Endothelial cell (in vitro differentiated cells): ENCODE measurements at regions not wholly inside any gene's neighbourhood (a gene's known extent, or its start where the extent isn't known, plus 50 kb on each side); places are given as distances from the start of the nearest gene placed in this dataset.

Source experiments
- DNase-seq: peaks from one replicate; pipeline ENCODE4 v3.0.0; 2021; ENCODE audit warnings: low spot score
- H3K27ac Mint-ChIP-seq: one replicate; pipeline ENCODE4 v1.8.0; 2021; ENCODE audit warnings: mixed read lengths, inconsistent platforms; ENCODE audit not compliant: unreplicated experiment
- H3K27me3 Mint-ChIP-seq: one replicate; pipeline ENCODE4 v1.8.0; 2021; ENCODE audit warnings: mild to moderate bottlenecking, moderate library complexity, mixed read lengths, inconsistent platforms; ENCODE audit not compliant: unreplicated experiment
- H3K36me3 Mint-ChIP-seq: one replicate; pipeline ENCODE4 v1.8.0; 2021; ENCODE audit warnings: mild to moderate bottlenecking, low read depth, mixed read lengths, inconsistent platforms; ENCODE audit not compliant: unreplicated experiment
- H3K4me1 Mint-ChIP-seq: one replicate; pipeline ENCODE4 v1.8.0; 2021; ENCODE audit warnings: mild to moderate bottlenecking, mixed read lengths, inconsistent platforms; ENCODE audit not compliant: unreplicated experiment
- H3K4me3 Mint-ChIP-seq: one replicate; pipeline ENCODE4 v1.8.0; 2021; ENCODE audit warnings: mild to moderate bottlenecking, mixed read lengths, inconsistent platforms; ENCODE audit not compliant: unreplicated experiment
- H3K9me3 Mint-ChIP-seq: one replicate; pipeline ENCODE4 v1.8.0; 2021; ENCODE audit warnings: mixed read lengths, inconsistent platforms; ENCODE audit not compliant: unreplicated experiment
- TF ChIP-seq, protein P1 (sequence below): fragments of 200-600 bp; sonication (generic); IDR thresholded peaks from one replicate; pipeline ENCODE4 v1.5.0; 2021; ENCODE audit warnings: antibody characterized with exemption; ENCODE audit not compliant: unreplicated experiment

DNA sequence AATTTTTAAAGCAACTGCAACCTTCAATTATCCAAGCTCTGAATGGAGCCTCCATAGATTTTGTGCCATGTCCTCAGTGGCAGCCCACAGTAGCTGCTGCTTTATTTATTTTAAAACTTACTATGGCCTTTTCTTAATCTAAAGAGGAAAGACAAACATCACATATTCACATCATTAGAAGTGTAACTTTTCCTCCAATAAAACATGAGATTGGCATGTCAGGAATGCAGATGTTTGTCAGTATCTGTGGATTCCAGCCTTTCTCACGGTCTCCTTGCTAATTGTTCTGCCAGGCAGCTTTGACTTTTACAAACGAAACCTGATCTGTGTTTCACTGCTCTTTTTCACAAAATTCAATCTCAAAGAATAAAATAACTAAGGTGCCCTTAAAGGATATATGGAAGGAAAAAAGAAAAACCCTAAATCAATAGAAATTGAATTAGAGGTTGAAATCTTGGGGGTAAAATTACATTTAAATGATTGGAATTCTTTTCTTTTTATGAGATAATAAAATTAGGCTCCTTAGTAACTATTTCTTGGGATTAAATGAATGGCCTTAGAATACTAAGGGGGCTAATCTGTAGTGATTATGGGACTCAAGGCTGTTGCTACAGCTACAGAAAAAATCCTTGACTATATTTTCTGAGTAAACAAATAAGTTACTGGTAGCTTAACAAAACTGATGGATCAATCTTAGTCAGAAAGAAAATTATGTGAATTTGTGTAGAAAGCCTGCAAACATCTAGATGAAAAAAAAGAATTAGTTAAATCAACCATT lies 151.3 kb downstream of the RTL9 start:
- Mint-ChIP-seq H3K36me3 (no peaks in the 10 kb centered on the region), H3K4me3 (no peak overlapping the region), H3K27ac (no peak overlapping the region), H3K4me1 (no peaks in the 10 kb centered on the region), H3K27me3 (peaks cover 3% of the 10 kb centered on the region), H3K9me3 (no peaks in the 10 kb centered on the region)
- TF ChIP-seq, protein P1, sequence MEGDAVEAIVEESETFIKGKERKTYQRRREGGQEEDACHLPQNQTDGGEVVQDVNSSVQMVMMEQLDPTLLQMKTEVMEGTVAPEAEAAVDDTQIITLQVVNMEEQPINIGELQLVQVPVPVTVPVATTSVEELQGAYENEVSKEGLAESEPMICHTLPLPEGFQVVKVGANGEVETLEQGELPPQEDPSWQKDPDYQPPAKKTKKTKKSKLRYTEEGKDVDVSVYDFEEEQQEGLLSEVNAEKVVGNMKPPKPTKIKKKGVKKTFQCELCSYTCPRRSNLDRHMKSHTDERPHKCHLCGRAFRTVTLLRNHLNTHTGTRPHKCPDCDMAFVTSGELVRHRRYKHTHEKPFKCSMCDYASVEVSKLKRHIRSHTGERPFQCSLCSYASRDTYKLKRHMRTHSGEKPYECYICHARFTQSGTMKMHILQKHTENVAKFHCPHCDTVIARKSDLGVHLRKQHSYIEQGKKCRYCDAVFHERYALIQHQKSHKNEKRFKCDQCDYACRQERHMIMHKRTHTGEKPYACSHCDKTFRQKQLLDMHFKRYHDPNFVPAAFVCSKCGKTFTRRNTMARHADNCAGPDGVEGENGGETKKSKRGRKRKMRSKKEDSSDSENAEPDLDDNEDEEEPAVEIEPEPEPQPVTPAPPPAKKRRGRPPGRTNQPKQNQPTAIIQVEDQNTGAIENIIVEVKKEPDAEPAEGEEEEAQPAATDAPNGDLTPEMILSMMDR, result no peak
- no peak for DNase-seq

DNA sequence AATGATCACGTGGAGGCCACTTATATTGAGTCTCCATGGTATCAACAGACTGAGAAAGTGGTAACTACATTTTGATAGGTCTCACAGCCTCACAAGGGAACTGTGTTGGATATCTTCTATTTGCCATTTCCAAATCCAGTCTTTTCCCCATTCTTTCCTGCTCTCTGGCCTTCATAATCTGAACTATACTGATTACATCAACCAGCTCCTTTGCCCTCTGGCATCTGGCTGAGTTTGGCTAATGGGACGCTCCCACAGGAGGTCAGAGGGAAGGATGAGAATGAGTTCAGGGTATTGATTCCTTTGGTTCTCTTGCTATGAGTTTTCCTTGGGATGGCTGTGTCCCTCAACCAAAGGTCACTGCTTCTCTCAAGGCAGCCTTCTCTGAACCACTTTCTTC lies 152.6 kb downstream of the RTL9 start:
- no peaks in the 10 kb centered on the region for H3K36me3 Mint-ChIP-seq
- no peak overlapping the region for H3K4me3 Mint-ChIP-seq
- no peaks in the 10 kb centered on the region for H3K9me3 Mint-ChIP-seq
- H3K27me3 Mint-ChIP-seq, result peaks cover 3% of the 10 kb centered on the region
- H3K4me1 Mint-ChIP-seq, result no peaks in the 10 kb centered on the region
- DNase-seq, result no peak
- TF ChIP-seq, protein P1, result no peak
- H3K27ac Mint-ChIP-seq, result no peak overlapping the region

GRCh38 chrX:110512341-110512740 lies 153.7 kb downstream of the RTL9 start:
- Mint-ChIP-seq H3K27ac (no peak overlapping the region), H3K27me3 (peaks cover 3% of the 10 kb centered on the region), H3K36me3 (no peaks in the 10 kb centered on the region), H3K4me1 (no peaks in the 10 kb centered on the region), H3K9me3 (no peaks in the 10 kb centered on the region), H3K4me3 (no peak overlapping the region)
- DNase-seq, result no peak
- TF ChIP-seq, protein P1, result no peak

DNA sequence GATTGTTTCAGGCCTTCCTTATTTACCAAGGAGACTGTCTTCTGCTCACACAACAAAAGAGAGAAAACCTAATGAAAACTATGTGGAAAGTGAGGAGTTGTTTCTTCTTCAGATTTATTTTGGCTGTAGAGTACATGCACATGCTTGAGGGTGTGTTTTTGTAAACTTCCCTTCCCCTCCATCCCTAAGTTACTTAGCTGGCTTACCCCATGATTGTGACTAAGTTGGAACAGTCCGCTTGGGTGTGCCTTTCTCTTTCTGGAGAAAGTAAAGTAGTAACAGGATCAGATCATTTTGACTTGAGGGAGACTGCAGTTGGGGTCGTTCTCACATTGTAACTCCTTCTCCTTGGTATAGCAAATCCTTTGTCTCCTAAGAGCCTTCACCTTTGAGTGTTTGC lies 155.9 kb downstream of the RTL9 start:
- Mint-ChIP-seq H3K4me3 (no peak overlapping the region), H3K36me3 (no peaks in the 10 kb centered on the region), H3K27ac (no peak overlapping the region), H3K9me3 (no peaks in the 10 kb centered on the region), H3K4me1 (no peaks in the 10 kb centered on the region), H3K27me3 (peaks cover 3% of the 10 kb centered on the region)
- TF ChIP-seq, protein P1, result no peak
- no peak for DNase-seq

DNA sequence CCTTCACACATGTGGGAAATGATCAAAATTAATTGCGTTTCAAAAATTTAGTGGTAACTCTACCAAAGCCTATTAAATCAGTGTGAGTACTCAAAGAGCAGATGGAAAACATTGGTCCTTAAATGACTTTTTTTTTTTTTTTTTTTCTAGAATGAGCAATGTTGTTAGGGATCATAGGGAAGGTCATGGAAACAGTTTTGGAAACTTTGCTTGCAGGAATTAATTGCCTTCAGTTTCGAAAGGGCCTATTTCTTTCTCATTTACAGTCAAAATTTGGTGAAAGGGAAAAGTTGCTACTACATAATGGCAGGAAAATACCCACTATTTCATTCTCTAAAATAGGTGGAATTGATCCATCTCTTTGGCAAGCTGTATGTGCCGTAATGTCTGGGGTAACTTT lies 160.9 kb downstream of the RTL9 start:
- H3K36me3 Mint-ChIP-seq, result no peaks in the 10 kb centered on the region
- H3K27me3 Mint-ChIP-seq, result no peaks in the 10 kb centered on the region
- H3K27ac Mint-ChIP-seq, result no peak overlapping the region
- no peaks in the 10 kb centered on the region for H3K9me3 Mint-ChIP-seq
- no peaks in the 10 kb centered on the region for H3K4me1 Mint-ChIP-seq
- no peak overlapping the region for H3K4me3 Mint-ChIP-seq
- TF ChIP-seq, protein P1, result no peak
- no peak for DNase-seq
